Globus pallidus (tissue), 1 donor: ENCODE measurements at regions not wholly inside any gene's neighbourhood (a gene's known extent, or its start where the extent isn't known, plus 50 kb on each side); places are given as distances from the start of the nearest gene placed in this dataset.
A peak's percentile ranks its signal among the peaks of the same experiment; 100 is the strongest.

Experiments
- DNase-seq: peaks from one replicate; pipeline ENCODE4 v3.0.0-alpha.2; 2015; ENCODE audit warnings: low spot score

DNA sequence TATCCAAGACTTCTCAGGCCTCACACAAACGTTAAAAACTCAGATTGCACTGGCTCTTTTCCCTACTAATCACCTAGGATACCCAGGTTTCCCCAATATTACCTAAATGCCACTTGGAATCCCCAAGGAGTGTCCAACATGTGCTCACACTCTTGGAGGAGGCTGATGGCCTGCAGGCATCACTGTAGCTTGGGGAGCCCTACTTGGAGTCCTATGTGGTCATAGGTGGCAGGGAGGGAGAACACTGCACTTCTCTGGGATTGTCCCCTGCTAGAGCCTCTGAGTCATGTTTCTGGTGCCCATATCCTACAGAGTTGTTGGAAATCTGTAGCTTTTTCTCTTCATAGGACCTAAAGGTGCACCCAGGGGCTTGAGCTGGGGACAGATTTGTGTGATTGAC, 433.7 kb downstream of the ARHGEF28 start:
- DNase-seq = no peak

DNA sequence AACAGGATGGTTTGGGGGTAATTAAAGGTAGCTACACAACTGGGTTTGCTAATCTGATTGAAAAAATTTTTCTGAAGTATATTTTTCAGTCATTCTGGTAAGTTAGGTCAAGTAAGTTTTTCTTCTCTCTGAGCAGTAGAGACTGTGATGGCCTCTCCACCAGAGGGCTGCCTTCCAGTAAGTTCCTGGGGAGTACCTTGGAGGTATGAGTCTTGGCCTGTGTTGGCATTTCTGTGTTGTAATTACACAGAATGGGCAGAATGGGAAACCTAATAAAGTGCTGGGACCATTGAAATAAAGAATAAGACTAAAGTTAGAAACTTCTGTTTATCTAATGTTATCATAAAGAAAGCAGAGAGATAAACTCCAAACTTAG, 430.8 kb downstream of the ARHGEF28 start:
- no peak for DNase-seq

DNA sequence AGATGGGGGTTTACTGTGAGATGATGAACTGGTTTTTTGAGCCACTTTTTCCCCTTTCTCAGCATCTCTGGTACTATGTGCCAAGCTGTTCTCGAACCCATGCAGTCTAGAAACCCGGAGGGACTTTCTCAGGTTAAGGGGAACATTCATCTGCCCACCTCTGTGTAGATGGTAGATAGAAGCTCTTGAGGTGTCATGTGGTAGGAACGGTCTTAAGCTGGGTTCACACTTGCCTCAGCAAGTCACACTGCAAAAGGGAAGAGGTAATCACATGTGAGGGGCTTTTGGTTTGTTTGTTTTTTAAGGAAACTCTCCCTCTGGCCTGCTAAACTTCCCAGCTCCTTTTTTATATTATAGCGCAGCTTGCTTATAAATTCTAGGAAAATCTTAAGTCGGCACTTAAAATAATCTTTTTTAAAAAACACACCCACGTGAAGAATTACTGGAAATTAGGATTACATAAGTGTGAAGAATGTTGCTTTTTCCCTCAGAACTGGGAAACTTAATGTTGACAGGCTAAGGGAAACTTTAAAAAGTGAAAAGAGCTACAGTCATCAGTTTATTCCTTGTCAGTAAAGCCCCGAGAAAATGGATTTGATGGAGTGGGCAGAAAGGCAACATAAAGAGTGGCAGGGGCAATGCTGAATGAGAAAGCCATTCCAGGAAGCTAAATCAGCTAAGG, 430.3 kb downstream of the ARHGEF28 start:
- no peak for DNase-seq

DNA sequence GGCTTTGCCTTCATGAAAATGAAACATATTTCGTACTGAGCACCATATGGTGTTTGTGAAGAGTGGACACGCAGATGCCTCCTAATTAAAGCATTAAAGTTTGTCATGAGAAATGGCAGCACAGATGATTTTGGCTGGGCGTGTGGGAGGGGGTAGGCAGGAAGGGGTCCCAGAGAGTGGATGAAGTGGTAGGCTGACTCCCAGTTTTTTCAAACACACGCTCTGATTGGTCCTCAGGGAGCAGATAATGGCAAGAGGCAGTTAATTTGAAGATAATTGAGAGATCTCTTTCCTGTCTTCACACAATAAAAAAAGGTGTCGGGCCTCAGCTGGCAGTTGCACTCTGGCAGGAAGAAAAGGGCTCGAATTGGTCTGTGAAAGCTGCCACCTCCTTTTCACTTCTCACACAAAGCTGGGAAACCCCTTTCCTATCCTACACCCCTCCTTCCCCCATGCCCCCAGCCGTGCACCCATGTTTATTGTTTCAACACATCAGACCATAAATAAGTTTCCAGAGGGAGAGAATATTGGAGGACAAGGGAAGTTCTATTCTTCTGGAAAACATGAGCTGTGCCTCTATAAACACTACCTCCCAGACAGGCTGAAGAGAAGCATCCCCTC, 429.6 kb downstream of the ARHGEF28 start:
- no peak for DNase-seq

DNA sequence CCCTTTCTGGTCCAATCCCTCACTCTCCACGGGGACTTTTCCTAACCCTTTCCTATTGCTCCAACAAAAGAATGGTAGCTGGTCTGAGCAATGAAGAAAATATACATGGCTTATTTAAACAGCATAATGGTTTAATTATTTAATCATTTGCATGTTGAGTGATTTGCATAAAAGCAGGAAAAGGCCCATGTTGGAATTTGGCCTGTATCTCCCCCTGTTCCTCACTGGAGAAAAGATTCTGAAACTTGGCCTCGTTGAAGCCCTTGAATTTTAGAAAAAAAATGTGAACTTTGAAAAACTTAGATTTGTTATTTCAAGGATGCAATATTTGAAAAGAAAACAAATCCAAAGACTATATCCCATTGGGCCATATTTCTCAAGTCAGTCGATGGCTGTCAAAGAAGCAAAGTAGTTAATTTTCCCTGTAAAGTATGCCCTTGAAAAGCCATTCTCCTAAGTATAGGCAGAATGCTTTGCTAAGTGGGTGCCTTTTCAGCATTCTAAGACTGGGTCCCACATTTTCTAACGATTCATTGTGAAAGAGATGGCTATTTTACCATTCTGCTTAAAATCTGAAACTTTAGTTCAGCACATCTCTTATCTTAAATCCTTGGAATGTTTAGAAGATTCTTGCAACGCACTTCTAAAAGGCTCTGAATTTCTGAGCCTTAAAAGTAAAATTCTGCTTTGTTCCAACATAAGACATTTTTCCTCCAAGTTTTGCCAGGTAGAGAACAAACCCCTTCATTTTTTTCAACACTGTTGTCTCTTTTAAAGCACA, 428.8 kb downstream of the ARHGEF28 start:
- DNase-seq = no peak

DNA sequence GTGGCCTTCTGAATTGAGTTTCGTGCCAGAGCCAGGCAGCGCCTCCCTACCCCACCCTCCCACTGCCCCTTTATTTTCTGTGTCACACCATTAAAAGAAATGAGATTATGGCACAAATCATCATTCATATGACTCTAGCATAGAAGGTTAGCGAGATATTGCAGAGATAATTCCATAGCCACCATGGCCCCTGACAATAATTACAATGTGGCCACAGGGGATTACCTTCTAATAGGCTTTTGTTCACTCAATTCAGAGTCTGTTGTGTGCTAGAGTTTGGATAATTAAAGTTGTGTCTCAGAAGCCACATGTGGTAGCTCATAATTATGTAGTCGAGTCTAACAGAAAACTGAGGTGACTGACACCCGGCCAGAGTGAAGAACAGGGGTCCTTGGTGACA, 428.1 kb downstream of the ARHGEF28 start:
- no peak for DNase-seq

DNA sequence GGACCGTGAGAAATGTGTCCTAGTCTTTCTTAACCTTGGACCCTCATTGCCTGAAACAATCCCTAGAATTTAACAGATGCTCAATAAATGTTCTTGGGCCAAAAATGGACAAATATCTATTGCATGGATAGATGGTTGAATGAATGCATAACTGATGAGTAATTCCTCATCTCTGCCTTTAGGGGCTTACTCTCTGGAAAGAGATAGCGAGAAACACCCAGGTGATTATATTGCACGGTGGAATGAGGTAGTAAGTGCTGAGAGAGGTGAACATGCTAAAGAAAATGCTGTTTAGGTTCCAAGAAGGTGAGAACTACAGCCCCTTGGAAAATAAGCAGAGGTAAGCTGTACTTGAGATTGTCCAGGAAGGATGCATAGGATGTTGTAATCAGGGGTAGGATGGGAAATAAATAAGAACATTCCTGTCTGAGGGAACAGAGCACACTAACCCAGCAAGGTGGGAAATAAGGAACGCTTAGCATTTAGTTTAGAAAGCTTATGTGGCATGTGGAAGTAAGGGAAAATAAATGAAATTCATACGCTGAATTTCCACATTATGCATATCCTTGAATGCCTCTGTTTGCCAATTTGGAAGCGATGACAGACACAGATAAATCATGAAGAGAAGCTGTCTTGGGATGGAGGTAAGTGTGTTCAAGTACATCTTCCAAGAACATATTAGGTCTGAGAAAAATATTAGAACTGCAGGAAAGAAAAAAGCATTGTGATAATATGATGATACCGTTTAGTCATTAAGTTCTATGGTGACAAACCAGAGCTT, 426.6 kb downstream of the ARHGEF28 start:
- DNase-seq = no peak

DNA sequence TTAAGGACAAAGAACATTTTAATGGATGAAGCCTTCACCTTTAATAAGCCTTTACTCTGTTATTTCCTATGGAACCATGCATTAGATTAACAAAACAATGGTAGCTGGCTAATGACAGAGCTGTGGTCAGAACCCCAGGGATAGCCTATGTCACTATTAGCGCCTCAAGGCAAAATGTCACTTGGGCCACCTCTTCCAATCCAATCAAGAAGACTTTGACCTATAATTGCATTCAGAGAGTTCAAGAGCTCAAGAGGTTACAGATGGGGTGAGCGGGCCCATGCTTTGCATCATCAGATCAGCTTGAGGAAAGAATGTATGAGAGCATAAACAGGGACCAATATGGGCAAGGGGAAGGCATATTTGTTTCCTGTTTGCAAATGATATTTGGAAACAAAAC, 425.1 kb downstream of the ARHGEF28 start:
- no peak for DNase-seq

DNA sequence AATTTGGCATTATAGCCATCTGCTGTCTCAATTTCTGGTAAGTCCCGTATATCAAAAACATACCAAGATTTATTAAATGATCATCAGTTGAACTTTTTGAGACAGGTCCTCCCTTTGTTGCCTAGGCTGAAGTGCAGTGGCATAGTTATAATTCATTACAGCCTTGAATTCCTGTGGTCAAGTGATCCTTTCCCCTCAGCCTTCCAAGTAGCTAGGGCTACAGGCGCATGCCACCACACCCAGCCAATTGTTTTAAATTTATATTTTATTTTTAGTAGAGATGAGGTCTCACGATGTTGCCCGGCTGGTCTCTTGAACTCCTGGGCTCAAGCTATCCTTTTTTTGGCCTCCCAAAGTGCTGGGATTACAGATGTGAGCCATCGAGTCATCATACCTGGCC, 418.9 kb downstream of the ARHGEF28 start:
- no peak for DNase-seq

DNA sequence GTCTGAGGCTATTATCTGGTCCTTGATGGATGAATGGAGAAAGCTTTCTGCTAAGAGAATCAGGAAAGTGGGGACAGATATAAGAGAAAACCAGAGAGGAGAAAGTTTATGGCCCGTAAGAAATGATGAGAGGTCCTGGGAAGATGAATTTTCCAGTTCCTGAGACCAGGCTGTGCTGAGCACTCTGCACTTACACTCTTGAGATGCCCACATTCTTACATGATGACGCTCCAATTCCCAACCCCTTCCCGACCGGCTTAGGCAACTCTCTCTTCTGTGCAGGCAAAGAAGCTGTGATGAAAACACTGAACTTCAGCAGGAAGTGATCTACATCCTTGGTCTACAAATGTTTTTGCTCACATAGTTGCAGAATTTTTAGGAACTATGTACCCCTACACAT, 417.0 kb downstream of the ARHGEF28 start:
- no peak for DNase-seq

DNA sequence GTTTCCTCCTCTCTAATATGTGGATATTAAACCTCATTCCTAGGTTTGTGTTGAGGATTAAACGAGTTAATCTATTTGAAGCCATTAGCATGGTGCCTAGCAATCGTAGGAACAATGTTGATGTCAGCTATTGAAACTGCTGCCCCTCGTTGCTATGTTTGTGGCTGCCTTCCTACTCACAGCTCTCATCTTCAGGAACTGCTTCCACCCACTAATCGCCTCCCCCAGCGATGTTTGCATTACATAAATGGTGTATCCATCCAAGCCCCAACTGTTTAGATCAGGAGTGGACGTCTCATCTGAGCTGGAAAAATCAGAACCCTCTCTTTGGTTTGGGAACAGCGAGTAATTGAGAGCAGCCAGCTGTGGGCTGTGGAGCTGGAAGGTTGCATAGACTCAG, 416.6 kb downstream of the ARHGEF28 start:
- no peak for DNase-seq

DNA sequence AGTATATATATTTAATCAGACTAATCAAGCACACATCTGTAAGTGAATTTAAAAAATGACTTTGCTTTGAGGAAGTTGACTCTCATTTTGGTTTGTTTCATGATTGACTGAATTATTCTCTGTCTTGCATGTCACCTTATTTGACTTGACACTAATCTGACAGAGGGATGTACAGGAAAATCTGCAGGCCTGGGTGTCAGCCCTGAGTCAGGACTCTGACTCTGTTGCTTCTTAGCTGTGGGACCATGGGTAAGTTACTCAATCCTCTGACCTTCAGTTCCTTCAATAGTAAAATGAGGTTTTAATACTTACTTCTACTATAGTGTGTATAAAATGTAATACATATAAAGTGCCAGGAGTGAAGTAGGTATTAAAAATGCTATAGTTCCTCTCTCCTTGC, 415.9 kb downstream of the ARHGEF28 start:
- no peak for DNase-seq

DNA sequence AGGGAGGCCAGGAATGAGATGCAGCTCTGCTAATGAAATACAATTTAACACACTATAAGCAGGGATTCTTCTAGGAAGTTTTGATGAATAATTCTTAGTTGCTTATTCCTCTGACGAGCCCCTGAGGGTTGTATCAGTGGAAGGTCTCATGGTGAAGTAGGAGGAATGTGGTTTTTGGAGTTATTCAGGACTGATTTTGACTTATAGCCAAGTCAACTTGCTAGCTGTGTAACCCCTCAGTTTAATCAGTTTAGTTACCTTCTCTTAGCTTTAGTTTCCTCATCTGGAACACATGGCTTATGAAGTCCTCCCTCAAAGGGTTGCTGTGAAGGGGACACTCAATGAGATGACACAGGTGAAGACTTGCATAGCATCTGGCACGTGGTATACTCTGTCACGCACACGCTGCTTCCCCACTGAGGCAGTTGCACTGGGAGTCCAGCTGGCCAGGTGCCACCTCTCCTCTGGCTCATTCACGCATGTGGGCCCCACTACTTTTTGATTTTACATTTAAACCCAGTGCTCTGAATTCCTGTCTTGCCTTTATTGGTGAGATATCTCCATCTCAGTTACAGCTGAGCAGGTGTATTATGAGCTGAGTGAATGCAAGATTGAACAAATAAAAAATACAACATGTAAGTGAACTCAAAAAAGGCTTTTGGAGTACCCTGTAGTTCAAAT, 415.0 kb downstream of the ARHGEF28 start:
- no peak for DNase-seq

DNA sequence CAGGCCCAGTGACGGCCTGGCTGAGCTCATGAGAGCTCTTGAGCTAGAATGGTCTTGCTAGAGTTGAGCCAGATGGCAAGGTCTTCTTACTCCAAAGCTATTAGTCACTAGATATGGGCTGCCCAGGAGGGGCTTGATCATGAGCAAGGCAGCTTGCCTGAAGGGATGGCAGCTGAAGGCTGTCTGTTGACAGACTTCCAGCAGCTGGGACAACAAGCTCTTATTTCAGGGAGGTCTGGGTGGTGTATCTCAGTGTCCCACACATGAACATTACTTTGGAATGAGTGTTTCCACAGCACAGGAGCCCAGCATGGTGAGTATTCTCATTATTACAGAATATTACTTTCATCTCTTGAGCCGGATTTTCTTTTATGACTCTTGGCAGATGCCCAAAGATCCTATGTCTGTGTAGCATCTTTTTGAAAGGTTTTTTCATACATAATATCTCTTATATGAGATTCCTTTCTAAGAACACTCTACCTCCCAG, 414.1 kb downstream of the ARHGEF28 start:
- DNase-seq = no peak

DNA sequence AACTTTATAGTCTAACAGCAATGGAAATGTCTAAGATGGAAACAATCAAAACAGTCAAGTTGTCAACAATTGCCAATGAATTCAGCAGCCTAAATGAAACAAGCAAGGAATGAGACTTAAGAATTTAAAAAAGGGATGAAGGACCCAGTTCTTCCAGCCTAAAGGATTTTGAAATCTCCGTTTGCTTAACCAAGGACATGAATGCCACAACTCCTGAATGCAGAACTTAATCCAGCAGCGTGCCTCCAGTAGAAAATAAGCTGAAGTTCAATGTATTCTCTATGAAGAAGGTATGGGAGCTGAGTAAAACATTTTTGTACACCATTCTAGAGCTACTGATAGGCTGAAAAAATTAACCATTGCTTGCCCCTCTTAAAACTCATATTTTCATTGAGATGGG, 411.3 kb downstream of the ARHGEF28 start:
- DNase-seq = no peak

DNA sequence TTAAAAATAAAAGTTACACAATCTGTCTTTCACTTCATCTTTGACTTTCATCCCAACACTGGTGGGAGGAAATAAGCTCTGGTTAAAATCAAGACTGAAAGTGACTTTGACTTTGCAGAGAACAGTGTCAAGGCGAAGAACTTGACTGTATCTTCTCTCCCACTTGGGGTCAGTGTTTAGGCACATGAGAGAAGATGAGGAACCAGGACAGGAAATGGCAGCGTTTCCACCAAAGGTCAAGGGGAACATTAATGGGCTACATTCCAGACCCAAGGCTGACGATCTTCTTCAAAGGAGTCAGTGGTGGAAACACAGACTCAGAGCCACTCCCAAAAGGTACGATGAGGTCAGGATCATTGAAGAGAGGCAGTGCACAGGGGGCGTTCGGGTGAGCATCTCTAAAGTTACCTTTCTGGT, 409.5 kb downstream of the ARHGEF28 start:
- peak; percentile 41 for DNase-seq

DNA sequence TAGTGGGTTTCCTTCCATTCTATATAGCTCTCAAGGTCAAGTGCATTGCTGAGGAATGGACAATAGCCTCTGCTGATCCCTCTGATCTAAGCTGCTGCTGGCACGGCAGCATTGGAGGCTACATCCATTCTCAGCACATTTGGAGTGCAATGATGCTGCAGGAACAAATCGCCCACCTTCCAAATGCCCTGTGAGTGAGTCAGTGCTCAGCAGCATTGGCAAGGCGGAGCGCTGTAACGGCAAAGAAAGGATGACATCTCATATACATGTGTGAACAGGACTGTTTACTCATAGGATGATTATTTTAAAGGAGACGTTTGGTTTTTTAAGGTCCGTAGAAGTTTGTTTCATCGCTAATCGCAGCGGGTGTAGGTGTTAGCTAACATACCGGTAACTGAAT, 408.7 kb downstream of the ARHGEF28 start:
- DNase-seq = no peak

DNA sequence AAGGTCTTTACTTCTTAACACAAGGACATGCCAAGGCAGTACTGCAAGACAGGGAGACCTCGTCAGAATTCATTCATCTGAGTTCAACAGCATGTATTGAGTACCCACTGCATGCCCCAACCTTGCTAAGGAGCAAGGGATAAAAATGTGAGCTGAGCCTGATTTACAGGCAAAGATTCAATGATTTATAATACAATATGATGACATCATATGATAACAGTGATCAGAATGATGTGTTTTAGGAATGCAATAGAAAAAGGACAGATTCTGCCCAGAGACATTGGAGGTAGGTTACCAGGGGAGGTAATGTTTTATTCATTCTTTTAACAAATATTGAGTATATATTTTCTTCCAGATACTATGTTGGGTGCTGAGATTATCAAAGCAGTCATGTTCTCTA, 406.6 kb downstream of the ARHGEF28 start:
- no peak for DNase-seq

DNA sequence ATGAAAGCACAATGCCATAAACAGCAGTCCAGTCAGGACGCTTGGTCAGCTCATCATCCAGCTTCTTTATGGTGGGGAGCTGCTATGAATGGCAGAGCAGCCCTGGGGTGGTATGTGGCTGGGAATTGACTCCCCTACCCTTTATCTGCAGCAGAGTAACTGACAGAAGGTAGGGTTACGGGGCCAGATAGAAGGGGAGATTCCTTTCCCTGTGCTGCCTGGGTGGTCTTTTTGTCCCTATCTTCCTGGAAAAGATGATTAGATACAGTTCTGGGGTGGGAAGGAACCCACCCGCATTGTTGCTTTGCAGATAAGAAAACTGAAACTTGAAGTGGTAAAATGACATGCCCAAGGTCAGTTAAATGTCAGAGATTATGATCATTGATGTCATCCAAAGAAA, 405.5 kb downstream of the ARHGEF28 start:
- DNase-seq = no peak

DNA sequence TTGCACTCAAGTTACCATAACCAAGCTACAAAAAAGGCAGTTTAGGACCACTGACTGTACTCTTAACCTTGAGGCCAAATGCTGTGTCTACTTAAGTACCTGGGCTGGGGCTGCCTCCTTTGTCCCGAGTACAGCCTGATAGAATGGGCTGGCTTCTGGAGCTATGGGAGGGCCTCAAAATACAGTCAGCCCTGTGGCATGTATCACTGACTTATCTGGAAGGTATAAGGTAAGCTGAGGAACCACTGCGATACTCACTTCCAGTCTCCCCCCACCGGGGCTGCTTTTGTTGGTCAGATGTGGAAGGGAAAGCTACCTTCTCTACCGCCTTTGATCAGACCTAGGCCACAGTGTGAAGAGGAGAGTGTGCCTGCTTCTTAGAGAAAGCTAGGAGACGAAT, 404.8 kb downstream of the ARHGEF28 start:
- no peak for DNase-seq

DNA sequence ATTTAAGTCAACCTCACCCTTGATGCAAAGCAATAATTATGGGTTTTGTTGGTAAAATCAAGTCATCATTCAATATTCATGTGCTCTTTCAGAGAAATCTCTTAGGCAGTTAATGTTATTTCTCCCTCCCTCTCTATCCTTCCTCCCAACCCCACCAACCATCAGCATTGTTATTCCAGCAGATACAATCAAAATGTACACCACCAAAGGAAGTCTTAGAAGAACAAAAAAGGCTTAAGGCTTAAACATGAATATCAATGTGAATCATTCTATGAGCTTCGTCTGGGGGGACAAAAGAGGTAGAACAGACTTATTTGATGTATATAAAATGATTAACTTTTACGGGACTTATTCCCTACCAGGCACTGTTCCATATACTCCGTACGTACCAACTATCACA, 404.4 kb downstream of the ARHGEF28 start:
- DNase-seq = no peak

DNA sequence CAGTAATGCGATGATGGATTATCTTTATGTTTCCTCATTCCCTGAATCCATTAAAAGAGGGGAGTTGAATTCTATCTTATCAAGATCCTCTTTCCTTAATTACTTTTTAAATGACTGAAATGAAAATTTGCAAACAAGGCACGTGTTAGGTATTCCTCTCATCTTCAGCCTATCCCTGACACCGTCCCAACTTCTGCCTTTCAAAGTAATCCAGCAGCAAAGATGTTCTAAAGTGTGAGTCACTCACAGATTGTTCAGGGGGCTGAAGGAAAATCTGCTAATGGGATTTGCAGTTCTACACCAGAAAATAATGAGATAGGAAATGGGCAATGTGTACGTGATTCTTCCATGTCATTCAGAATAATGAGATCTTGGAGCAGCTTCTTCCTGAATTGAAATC, 403.0 kb downstream of the ARHGEF28 start:
- no peak for DNase-seq
